GM18858 (cell line): ENCODE measurements at regions not wholly inside any gene's neighbourhood (a gene's known extent, or its start where the extent isn't known, plus 50 kb on each side); places are given as distances from the start of the nearest gene placed in this dataset.
"Not testable (repeated sequence)": the region's sequence is repeated elsewhere in the genome, so short reads cannot be mapped to it uniquely, and the experiment has no call there.

Experiments used
- ATAC-seq: cut with Tn5 transposase; IDR thresholded peaks from one replicate; pipeline ENCODE4 v1.9.1; 2021; ENCODE audit not compliant: unreplicated experiment

GRCh38 chr2:224120986-224121385 is 81.9 kb upstream of the SERPINE2 start:
- ATAC-seq: no peak

GRCh38 chr2:224119846-224120245 is 80.8 kb upstream of the SERPINE2 start:
- ATAC-seq: not testable (repeated sequence)

- no peak for ATAC-seq
Measured at GRCh38 chr2:224114428-224114827, 75.3 kb upstream of the SERPINE2 start.

- not testable (repeated sequence) for ATAC-seq
Measured at GRCh38 chr2:224113930-224114329, 74.8 kb upstream of the SERPINE2 start.

GRCh38 chr2:224111576-224111975 is 72.5 kb upstream of the SERPINE2 start:
- no peak for ATAC-seq

GRCh38 chr2:224110811-224111210 is 71.7 kb upstream of the SERPINE2 start:
- no peak for ATAC-seq

GRCh38 chr2:224109751-224110150 is 70.7 kb upstream of the SERPINE2 start:
- ATAC-seq: no peak

- no peak for ATAC-seq
Measured at GRCh38 chr2:224106794-224107193, 67.7 kb upstream of the SERPINE2 start.

GRCh38 chr2:224104668-224105386 is 65.7 kb upstream of the SERPINE2 start:
- ATAC-seq: no peak

- ATAC-seq: no peak
Measured at GRCh38 chr2:224103651-224104050, 64.6 kb upstream of the SERPINE2 start.

- ATAC-seq: no peak
Measured at GRCh38 chr2:224102991-224103390, 63.9 kb upstream of the SERPINE2 start.

- ATAC-seq: no peak
Measured at GRCh38 chr2:224101820-224102630, 62.9 kb upstream of the SERPINE2 start.

GRCh38 chr2:224099861-224100643 is 61.0 kb upstream of the SERPINE2 start:
- ATAC-seq: no peak

- ATAC-seq: no peak
Measured at GRCh38 chr2:224098481-224099230, 59.6 kb upstream of the SERPINE2 start.

- no peak for ATAC-seq
Measured at GRCh38 chr2:224094413-224094812, 55.3 kb upstream of the SERPINE2 start.

GRCh38 chr2:224091671-224092070 is 52.6 kb upstream of the SERPINE2 start:
- ATAC-seq: not testable (repeated sequence)

- ATAC-seq: not testable (repeated sequence)
Measured at GRCh38 chr2:224089606-224090005, 50.5 kb upstream of the SERPINE2 start.
